ENCODE measurements at regions not wholly inside any gene's neighbourhood (a gene's known extent, or its start where the extent isn't known, plus 50 kb on each side); places are given as distances from the start of the nearest gene placed in this dataset.
"Not testable (repeated sequence)": the region's sequence is repeated elsewhere in the genome, so short reads cannot be mapped to it uniquely, and the experiment has no call there.

- not testable (repeated sequence) for TF ChIP-seq CTCF (IDR thresholded peaks at IDR 0.05; ENCODE audit: insufficient read depth, low read length, poor library complexity, severe bottlenecking); EZH2phosphoT487 (conservative IDR thresholded peaks at IDR 0.05; ENCODE audit: low read length)
These were observed 52.8 kb downstream of the FOXD4L6 start for GRCh38 chr9:41075671-41076070.

Measured in SU-DHL-6 (cell line).